ENCODE measurements at regions not wholly inside any gene's neighbourhood (a gene's known extent, or its start where the extent isn't known, plus 50 kb on each side); places are given as distances from the start of the nearest gene placed in this dataset.

DNA sequence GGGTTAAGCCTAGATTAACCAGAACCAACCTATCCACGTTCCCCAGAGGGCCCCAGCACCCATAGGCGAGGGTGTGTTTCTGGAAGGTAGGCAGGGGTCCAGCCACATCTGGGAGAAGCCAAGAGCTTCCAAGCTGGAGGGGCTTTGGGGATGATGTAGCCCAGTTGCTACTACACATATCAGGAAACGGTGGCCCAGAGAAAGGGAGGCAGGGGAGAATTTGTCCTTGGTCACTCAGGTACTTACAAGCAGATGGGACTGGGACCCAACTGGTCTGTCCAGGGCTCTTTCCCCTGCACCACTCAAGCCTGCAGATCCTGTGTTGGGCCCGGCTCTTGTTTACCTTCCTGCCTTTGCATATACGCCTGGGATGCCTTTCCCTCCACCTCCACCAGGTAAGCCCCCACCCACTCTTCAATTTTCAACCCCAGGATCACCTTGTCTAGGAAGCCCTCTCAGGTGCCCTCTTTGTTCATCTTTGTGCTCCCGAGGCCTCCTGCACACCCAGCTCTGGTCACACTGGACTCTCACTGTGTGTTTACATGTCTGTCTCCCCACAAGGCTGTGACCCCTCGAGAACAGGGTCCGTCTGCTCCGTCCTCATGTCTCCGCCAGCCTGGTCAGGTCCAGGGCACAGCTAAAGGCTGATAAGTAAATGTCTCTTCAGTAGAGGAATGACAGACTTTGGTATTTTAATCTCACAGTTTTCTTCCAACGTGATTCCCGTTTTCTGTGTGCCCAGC lies 204.4 kb upstream of the LINGO1 start:
- TF ChIP-seq, protein P1, sequence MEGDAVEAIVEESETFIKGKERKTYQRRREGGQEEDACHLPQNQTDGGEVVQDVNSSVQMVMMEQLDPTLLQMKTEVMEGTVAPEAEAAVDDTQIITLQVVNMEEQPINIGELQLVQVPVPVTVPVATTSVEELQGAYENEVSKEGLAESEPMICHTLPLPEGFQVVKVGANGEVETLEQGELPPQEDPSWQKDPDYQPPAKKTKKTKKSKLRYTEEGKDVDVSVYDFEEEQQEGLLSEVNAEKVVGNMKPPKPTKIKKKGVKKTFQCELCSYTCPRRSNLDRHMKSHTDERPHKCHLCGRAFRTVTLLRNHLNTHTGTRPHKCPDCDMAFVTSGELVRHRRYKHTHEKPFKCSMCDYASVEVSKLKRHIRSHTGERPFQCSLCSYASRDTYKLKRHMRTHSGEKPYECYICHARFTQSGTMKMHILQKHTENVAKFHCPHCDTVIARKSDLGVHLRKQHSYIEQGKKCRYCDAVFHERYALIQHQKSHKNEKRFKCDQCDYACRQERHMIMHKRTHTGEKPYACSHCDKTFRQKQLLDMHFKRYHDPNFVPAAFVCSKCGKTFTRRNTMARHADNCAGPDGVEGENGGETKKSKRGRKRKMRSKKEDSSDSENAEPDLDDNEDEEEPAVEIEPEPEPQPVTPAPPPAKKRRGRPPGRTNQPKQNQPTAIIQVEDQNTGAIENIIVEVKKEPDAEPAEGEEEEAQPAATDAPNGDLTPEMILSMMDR (IDR thresholded peaks at IDR 0.05): no peak
- TF ChIP-seq POLR2A (IDR thresholded peaks at IDR 0.05): no peak

Measured in esophagus squamous epithelium (tissue), 4 donors.